Ishikawa (cell line): ENCODE measurements at regions not wholly inside any gene's neighbourhood (a gene's known extent, or its start where the extent isn't known, plus 50 kb on each side); places are given as distances from the start of the nearest gene placed in this dataset.

Source experiments
- CEBPB ChIP-seq: IDR thresholded peaks from 2 replicates; pipeline ENCODE4 v1.6.1; 2012
- CREB1 ChIP-seq: IDR thresholded peaks from 2 replicates; pipeline ENCODE4 v1.6.1; 2012; ENCODE audit warnings: low read depth
- EGR1 ChIP-seq: IDR thresholded peaks from 2 replicates; pipeline ENCODE4 v1.6.1; 2012
- EP300 ChIP-seq: IDR thresholded peaks from 2 replicates; pipeline ENCODE4 v1.6.1; 2012; ENCODE audit warnings: borderline replicate concordance
- FOXM1 ChIP-seq: IDR thresholded peaks from 2 replicates; pipeline ENCODE4 v1.6.1; 2012; ENCODE audit warnings: low read depth, borderline replicate concordance
- MAX ChIP-seq: IDR thresholded peaks from 2 replicates; pipeline ENCODE4 v1.6.1; 2012
- RAD21 ChIP-seq: IDR thresholded peaks from 2 replicates; pipeline ENCODE4 v1.6.1; 2012; ENCODE audit warnings: low read depth
- REST ChIP-seq: IDR thresholded peaks from 2 replicates; pipeline ENCODE4 v1.6.1; 2012; ENCODE audit warnings: low read depth, mild to moderate bottlenecking
- TAF1 ChIP-seq: IDR thresholded peaks from 2 replicates; pipeline ENCODE4 v1.6.1; 2012; ENCODE audit warnings: low read depth, mild to moderate bottlenecking
- TCF12 ChIP-seq: IDR thresholded peaks from 2 replicates; pipeline ENCODE4 v1.6.1; 2012; ENCODE audit warnings: low read depth
- TEAD4 ChIP-seq: IDR thresholded peaks from 2 replicates; pipeline ENCODE4 v1.6.1; 2012
- YY1 ChIP-seq: IDR thresholded peaks from 2 replicates; pipeline ENCODE4 v1.6.1; 2012; ENCODE audit warnings: low read depth
- ZBTB7A ChIP-seq: IDR thresholded peaks from 2 replicates; pipeline ENCODE4 v1.6.1; 2012; ENCODE audit warnings: low read depth

DNA sequence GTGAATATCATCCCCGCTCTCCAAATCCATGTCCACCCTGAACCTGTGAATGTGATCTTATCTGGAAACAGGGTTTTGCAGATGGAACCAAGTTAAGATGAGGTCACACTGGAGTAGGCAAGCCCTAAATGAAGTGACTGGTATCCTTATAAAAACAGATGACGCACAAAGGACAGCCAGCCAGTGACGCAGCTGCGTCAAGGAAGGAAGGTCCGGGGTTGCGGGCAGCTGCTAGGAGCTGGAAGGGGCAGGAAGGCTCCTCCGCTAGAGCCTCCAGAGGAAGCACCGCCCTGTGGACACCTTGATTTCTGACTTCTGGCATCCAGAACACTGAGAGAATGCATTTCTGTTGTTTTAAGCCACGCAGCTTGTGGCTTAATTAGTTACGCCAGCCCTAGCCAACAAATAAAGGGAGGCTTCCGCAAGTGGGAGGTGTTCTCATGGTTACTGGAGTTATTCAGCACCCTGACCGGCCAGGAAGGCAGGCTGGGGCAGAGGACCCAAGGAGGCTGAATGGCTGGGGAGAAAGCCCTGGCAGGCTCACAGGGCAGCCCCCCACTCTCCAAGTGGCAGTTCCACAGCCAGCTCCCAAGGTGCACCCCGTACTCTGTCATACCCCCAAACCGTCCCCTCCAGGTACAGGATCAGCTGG lies 127.6 kb upstream of the NCOR2 start:
- peak; percentile 60 for TF ChIP-seq TEAD4
- TF ChIP-seq EP300 = peak; percentile 54
- TF ChIP-seq ZBTB7A = no peak
- peak; percentile 61; the same call in 1 of the 2 replicates for TF ChIP-seq MAX
- TF ChIP-seq YY1 = no peak
- TF ChIP-seq CEBPB = no peak
- TF ChIP-seq CREB1 = peak; percentile 48; the same call in 1 of the 2 replicates
- TF ChIP-seq REST = 0 out of 2 replicates have a peak, but pooled peaks have one; percentile 24
- no peak for TF ChIP-seq FOXM1
- no peak for TF ChIP-seq EGR1
- peak; percentile 33 for TF ChIP-seq RAD21
- TF ChIP-seq TCF12 = peak; percentile 53; the same call in 1 of the 2 replicates
- no peak for TF ChIP-seq TAF1
